GM12873 (cell line): ENCODE measurements at regions not wholly inside any gene's neighbourhood (a gene's known extent, or its start where the extent isn't known, plus 50 kb on each side); places are given as distances from the start of the nearest gene placed in this dataset.
A peak's percentile ranks its signal among the peaks of the same experiment; 100 is the strongest.

Experiments used
- CTCF ChIP-seq: IDR thresholded peaks from 2 replicates; pipeline ENCODE4 v1.5.1; 2012; ENCODE audit warnings: low read depth, mild to moderate bottlenecking, moderate library complexity, low read length, control low read depth; ENCODE audit not compliant: insufficient read depth; ENCODE audit errors: missing control alignments

GRCh38 chr3:107062787-107063186 lies 314.5 kb upstream of the CCDC54 start:
- no peak for TF ChIP-seq CTCF

GRCh38 chr3:107063351-107063750 lies 313.9 kb upstream of the CCDC54 start:
- no peak for TF ChIP-seq CTCF

GRCh38 chr3:107064405-107065060 lies 312.7 kb upstream of the CCDC54 start:
- peak; percentile 87 for TF ChIP-seq CTCF

GRCh38 chr3:107065094-107065861 lies 312.0 kb upstream of the CCDC54 start:
- no peak for TF ChIP-seq CTCF

DNA sequence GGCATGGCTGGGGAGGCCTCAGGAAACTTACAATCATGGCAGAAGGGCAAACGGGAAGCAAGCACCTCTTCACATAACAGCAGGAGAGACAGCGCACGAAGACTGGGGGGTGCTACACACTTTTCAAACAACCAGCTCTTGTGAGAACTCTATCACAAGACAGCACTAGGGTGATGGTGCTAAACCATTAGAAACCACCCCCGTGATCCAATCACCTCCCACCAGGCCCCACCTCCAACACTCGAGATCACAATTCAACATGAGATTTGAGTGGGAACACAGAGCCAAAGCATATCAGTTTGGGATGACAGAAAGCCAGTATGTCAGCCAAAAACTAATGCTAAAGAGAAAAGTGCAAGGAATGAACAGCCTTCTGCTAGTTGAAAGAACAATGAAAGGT lies 309.8 kb upstream of the CCDC54 start:
- TF ChIP-seq CTCF = no peak

GRCh38 chr3:107068980-107069379 lies 308.3 kb upstream of the CCDC54 start:
- TF ChIP-seq CTCF = no peak

GRCh38 chr3:107076946-107077345 lies 300.3 kb upstream of the CCDC54 start:
- no peak for TF ChIP-seq CTCF
